HepG2 (cell line): ENCODE measurements at regions not wholly inside any gene's neighbourhood (a gene's known extent, or its start where the extent isn't known, plus 50 kb on each side); places are given as distances from the start of the nearest gene placed in this dataset.
A peak's percentile ranks its signal among the peaks of the same experiment; 100 is the strongest.

Source experiments
- ARID5B ChIP-seq: IDR thresholded peaks from 2 replicates; pipeline ENCODE4 v1.4.0; 2020; ENCODE audit warnings: mild to moderate bottlenecking, missing genetic modification reagents
- FOSL1 ChIP-seq: sonication (generic); formaldehyde crosslinking; IDR thresholded peaks from 2 replicates; pipeline ENCODE4 v1.9.0; 2021; ENCODE audit warnings: missing genetic modification reagents, borderline replicate concordance
- HOXA9 ChIP-seq: sonication (generic); formaldehyde crosslinking; IDR thresholded peaks from 2 replicates; pipeline ENCODE4 v1.8.1; 2022; ENCODE audit warnings: missing genetic modification reagents, mild to moderate bottlenecking, moderate library complexity, borderline replicate concordance
- HOXD1 ChIP-seq: sonication (generic); formaldehyde crosslinking; IDR thresholded peaks from 2 replicates; pipeline ENCODE4 v1.5.0; 2020; ENCODE audit warnings: missing genetic modification reagents
- KLF15 ChIP-seq: sonication (generic); formaldehyde crosslinking; IDR thresholded peaks from 2 replicates; pipeline ENCODE4 v1.8.1; 2023; ENCODE audit warnings: borderline replicate concordance, mild to moderate bottlenecking, inconsistent platforms, missing genetic modification reagents, mixed read lengths
- MTF2 ChIP-seq: sonication (generic); formaldehyde crosslinking; IDR thresholded peaks from 2 replicates; pipeline ENCODE4 v1.5.0; 2020; ENCODE audit warnings: missing genetic modification reagents, borderline replicate concordance
- NCOA2 ChIP-seq: sonication (generic); formaldehyde crosslinking; IDR thresholded peaks from 2 replicates; pipeline ENCODE4 v1.8.0; 2022; ENCODE audit warnings: inconsistent platforms
- RXRB ChIP-seq: IDR thresholded peaks from 2 replicates; pipeline ENCODE4 v1.6.1; 2016; ENCODE audit warnings: borderline replicate concordance, missing genetic modification reagents, missing compliant biosample characterization
- SP1 ChIP-seq, 2 experiments: fragments of 450-650 bp in 1 of 2; sonication (generic) in 1 of 2; formaldehyde crosslinking in 1 of 2; IDR thresholded peaks; 2 replicates each; pipeline versions ENCODE4 v1.4.0 to v1.6.1; 2016 to 2020; ENCODE audit warnings: missing genetic modification reagents in 1 of 2
- TERF1 ChIP-seq: sonication (generic); formaldehyde crosslinking; IDR thresholded peaks from 2 replicates; pipeline ENCODE4 v1.8.0; 2022; ENCODE audit warnings: mild to moderate bottlenecking, missing genetic modification reagents, moderate library complexity
- ZFP90 ChIP-seq: sonication (generic); formaldehyde crosslinking; IDR thresholded peaks from 2 replicates; pipeline ENCODE4 v1.8.0; 2022; ENCODE audit warnings: missing genetic modification reagents, mild to moderate bottlenecking, inconsistent platforms, borderline replicate concordance
- TF ChIP-seq, protein P1 (sequence below): sonication (generic); formaldehyde crosslinking; IDR thresholded peaks from 2 replicates; pipeline ENCODE4 v1.8.0; 2023; ENCODE audit warnings: mild to moderate bottlenecking, missing genetic modification reagents
- TF ChIP-seq, protein P2 (sequence below): sonication (generic); formaldehyde crosslinking; IDR thresholded peaks from 2 replicates; pipeline ENCODE4 v1.4.0; 2020; ENCODE audit warnings: missing genetic modification reagents
- TF ChIP-seq, protein P3 (sequence below): sonication (generic); formaldehyde crosslinking; IDR thresholded peaks from 2 replicates; pipeline ENCODE4 v1.4.0; 2020; ENCODE audit warnings: missing genetic modification reagents

DNA sequence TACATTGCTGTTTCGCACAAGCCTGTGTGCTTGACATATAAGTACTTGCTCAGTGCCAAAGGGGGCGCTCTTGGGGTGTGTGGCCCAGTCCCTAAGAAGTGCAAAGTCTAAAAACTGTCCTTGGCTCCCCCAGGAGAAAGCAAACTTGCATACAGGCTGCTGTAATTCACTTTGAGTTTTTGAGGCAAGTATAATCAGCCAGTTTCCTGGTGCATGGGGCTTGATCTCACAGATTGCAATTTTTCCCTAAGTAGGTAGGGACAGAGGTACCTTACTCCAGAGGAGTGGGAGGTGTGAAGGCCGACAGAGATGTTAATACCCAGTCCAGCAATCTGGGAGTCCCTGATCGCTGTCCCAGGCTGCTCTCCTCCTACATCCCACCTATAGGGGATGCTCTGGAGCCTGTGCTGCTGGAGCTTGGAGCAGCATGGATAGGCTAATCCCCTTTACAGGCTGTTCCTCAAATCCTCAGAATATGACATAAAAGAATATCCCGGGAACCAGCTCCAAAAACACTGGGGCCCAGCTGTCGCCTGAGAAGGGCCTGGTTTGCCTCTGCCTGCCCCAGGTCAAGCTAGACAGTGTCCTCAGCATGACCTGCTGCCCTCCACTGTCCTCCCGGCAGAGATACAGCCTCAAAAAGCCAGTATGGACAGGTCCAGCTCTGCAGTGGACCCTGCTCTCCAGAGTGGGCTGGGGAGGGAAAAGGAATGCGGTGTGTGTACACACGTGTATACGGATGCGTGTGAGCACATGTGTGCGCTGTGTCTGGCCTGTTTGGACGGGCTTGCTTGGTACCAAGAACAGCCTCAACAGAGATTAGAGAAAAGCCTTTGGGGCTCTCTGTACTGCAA, 136.5 kb upstream of the HAAO start (continued):
- TF ChIP-seq ARID5B: peak; percentile 59
- TF ChIP-seq, protein P1, sequence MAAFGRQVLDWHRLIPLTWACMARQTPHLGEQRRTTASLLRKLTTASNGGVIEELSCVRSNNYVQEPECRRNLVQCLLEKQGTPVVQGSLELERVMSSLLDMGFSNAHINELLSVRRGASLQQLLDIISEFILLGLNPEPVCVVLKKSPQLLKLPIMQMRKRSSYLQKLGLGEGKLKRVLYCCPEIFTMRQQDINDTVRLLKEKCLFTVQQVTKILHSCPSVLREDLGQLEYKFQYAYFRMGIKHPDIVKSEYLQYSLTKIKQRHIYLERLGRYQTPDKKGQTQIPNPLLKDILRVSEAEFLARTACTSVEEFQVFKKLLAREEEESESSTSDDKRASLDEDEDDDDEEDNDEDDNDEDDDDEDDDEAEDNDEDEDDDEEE (CRISPR knock-in tag): no peak
- no peak for TF ChIP-seq SP1 (IDR thresholded peaks at IDR 0.05)
- 0 out of 2 replicates have a peak, but pooled peaks have one; percentile 26 for TF ChIP-seq SP1 (CRISPR knock-in tag; IDR thresholded peaks at IDR 0.05)
- TF ChIP-seq HOXD1 (CRISPR knock-in tag): 0 out of 2 replicates have a peak, but pooled peaks have one; percentile 20
- no peak for TF ChIP-seq TERF1 (CRISPR knock-in tag)
- peak; percentile 37; the same call in 1 of the 2 replicates for TF ChIP-seq NCOA2
- TF ChIP-seq KLF15 (CRISPR knock-in tag): no peak
- no peak for TF ChIP-seq MTF2
- TF ChIP-seq, protein P2, sequence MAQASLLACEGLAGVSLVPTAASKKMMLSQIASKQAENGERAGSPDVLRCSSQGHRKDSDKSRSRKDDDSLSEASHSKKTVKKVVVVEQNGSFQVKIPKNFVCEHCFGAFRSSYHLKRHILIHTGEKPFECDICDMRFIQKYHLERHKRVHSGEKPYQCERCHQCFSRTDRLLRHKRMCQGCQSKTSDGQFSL (CRISPR knock-in tag): 0 out of 2 replicates have a peak, but pooled peaks have one; percentile 17
- no peak for TF ChIP-seq FOSL1 (CRISPR knock-in tag)
- TF ChIP-seq HOXA9 (CRISPR knock-in tag): no peak; the same call in 1 of the 2 replicates
- peak; percentile 93 for TF ChIP-seq ZFP90 (CRISPR knock-in tag)
- TF ChIP-seq RXRB (CRISPR knock-in tag): peak; percentile 94
- TF ChIP-seq, protein P3, sequence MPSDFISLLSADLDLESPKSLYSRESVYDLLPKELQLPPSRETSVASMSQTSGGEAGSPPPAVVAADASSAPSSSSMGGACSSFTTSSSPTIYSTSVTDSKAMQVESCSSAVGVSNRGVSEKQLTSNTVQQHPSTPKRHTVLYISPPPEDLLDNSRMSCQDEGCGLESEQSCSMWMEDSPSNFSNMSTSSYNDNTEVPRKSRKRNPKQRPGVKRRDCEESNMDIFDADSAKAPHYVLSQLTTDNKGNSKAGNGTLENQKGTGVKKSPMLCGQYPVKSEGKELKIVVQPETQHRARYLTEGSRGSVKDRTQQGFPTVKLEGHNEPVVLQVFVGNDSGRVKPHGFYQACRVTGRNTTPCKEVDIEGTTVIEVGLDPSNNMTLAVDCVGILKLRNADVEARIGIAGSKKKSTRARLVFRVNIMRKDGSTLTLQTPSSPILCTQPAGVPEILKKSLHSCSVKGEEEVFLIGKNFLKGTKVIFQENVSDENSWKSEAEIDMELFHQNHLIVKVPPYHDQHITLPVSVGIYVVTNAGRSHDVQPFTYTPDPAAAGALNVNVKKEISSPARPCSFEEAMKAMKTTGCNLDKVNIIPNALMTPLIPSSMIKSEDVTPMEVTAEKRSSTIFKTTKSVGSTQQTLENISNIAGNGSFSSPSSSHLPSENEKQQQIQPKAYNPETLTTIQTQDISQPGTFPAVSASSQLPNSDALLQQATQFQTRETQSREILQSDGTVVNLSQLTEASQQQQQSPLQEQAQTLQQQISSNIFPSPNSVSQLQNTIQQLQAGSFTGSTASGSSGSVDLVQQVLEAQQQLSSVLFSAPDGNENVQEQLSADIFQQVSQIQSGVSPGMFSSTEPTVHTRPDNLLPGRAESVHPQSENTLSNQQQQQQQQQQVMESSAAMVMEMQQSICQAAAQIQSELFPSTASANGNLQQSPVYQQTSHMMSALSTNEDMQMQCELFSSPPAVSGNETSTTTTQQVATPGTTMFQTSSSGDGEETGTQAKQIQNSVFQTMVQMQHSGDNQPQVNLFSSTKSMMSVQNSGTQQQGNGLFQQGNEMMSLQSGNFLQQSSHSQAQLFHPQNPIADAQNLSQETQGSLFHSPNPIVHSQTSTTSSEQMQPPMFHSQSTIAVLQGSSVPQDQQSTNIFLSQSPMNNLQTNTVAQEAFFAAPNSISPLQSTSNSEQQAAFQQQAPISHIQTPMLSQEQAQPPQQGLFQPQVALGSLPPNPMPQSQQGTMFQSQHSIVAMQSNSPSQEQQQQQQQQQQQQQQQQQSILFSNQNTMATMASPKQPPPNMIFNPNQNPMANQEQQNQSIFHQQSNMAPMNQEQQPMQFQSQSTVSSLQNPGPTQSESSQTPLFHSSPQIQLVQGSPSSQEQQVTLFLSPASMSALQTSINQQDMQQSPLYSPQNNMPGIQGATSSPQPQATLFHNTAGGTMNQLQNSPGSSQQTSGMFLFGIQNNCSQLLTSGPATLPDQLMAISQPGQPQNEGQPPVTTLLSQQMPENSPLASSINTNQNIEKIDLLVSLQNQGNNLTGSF (CRISPR knock-in tag): 0 out of 2 replicates have a peak, but pooled peaks have one; percentile 22
